HG03066 (cell line): ENCODE measurements at regions not wholly inside any gene's neighbourhood (a gene's known extent, or its start where the extent isn't known, plus 50 kb on each side); places are given as distances from the start of the nearest gene placed in this dataset.

Source experiments
- ATAC-seq: cut with Tn5 transposase; IDR thresholded peaks from one replicate; pipeline ENCODE4 v1.9.1; 2021; ENCODE audit warnings: low read depth; ENCODE audit not compliant: unreplicated experiment

DNA sequence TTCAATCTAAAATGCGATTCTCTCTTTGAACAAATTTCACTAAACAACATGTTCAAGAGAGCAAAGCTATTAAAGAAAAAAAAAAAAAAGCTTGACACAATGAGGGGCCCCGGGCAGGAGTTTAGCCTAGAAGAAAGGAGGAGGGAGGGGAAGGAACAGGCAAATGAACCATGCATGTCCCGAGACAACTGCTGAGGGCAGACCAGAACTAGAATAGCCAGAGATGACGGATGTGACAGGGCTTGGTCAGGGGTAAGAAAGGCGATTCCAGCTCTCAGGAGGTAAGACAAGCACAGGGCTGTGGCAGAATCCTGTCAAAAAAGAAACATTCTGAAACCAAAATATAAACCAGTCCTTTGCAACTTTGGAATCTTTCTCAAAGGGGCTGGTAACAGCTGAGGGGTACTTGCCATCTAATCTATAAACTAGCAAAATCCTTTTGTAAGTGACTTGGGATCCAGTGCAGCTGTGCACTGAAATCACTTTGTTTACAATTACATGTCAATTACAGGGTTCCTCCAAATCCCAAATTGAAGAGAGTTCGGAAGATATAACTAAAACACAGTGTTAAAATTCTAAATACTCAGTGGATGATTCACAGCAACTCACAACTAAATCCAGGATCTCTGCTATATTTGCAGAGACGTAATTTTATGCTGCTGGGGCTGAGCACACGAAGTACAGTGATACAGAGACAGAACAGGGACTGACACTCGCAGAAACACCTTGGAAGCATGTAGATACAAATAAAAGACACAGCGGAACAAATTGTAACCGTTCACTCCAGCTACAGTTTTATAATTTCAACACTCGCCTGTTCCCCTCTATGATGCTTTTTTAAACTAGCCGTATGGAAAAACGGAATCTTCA, 567.4 kb upstream of the ZFHX3 start:
- ATAC-seq = no peak

DNA sequence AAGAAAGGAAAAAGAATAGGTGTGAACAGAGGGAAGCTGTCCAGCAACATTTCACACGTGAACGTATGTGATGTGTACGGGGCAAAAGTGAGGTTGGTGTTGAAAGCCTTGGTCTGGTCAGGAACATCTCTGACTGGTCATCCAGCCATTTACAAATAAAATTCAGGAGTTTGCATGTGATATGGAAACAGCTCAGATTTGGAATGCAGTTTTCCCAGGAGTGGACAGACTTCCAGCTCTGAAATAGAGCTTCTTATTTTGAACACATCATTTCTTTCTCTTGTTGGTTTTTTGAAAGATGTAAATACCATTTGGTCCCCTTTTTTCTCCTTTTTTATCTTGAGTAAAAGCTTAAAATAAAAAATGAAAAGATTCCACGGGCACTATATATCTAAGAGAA, 566.2 kb upstream of the ZFHX3 start:
- ATAC-seq = no peak

DNA sequence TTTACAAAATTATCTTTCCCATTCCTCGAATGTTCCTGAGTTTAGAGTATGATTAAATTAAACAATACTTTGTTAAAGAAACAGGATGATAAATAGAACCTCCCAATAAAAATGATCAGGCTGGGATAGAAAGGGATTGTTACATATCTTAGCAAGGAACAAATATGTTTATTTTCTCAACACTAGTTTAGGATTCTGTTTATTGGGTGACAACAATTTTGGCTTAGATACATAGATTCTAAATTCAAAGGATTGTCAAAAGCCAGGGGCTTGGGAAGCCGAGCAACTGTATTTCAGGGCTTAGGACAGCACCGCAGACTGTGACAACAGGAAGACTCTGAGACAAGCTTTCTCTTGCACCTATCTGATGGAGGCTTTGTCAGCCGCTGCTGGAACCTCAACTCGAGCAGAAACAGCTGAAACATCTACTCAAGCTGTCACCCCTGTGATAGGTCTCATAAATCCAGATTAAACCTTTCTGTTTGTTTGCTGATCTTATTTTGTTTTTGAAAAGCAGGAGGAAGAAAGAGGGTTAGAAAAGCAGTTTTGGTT, 562.8 kb upstream of the ZFHX3 start:
- ATAC-seq = no peak

DNA sequence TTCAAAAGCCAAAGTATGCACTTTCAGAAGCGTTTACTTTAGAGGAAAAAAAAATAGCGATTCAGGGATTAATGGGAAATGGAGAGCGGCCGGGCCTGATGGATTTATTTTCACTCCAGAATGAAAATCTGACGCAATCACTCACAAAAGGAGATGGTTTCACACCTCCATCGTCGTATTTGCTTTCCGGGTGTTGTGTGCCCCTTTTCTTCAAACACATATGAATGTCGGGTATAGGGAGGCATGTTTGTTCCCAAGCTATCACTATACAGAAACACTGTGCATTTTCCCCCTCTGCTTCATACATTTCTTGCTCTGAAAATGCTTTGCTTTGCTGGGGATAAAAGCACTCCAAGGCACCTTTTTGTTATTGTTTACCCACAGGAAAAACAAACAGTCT, 562.2 kb upstream of the ZFHX3 start:
- no peak for ATAC-seq

DNA sequence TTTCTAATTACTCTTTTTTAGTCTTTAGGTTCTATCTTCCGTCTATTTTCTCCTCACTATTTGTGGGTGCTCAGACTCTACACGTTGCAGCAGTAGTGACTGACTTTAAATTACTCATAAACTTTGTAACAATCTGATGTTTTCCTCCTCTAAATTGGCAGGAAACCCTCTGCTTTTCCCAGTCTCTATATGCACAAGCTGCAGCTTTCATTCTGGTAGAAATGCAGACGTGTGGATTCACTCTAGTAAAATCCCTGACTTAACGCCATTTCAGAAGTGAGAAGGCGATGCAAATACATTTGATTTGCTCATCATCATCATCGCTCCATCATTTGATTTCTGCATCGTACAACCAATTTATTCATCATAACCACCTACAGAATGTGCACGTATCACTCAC, 561.0 kb upstream of the ZFHX3 start:
- ATAC-seq = no peak

DNA sequence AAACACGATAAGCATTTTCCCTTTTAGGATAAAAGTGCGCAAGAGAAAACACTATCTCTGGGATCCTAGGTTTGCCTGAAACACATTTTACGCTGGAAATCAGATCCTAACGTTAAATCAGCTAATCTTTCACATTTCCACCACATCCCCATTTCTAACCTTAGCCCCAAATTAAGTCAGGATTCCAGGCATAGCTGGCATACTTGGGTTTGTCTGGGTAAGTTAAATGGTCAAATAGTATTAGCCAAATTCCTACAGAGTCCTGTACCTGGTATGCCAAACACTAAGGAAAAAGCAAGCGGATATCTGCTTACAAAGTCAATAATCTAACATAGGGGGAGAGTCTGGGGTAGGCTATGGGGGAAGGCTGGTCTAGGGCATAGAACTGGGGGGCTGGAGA, 557.4 kb upstream of the ZFHX3 start:
- ATAC-seq = no peak

DNA sequence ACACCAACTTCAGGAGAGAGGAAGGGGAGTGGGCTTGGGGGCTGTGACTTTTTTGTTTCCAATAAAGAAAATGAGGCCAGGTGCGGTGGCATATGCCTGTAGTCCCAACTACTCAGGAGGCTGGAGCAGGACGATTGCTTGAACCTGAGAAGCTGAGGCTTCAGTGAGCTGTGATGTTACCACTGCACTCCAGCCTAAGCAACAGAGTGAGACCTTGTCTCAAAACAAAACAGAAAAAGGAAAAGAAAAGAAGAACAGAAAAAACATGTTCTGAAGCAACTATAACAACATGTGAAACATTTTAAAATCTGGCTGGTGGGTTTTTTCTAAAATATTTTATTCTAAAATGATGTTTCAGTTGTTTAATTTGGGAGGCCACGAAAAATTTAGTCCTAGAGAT, 554.0 kb upstream of the ZFHX3 start:
- ATAC-seq = no peak

DNA sequence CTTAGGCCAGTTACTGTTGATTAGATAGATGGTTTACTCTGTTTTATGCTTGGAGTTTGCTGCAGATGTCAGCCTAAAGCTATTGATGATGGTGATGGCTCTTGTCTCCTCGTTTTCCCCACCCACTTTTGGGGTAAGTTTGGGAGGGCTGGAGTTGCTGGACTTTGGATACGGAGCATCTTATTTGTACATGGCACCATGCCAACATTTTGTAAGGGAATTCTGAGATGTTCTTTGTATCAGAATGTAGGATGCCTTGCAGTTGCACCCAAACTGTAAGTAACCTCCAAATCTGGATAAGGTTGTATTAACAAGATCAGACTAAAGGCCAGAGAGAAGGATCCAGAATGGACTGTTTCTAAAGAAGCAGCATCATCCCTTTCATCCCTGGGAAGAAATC, 551.9 kb upstream of the ZFHX3 start:
- ATAC-seq = no peak

DNA sequence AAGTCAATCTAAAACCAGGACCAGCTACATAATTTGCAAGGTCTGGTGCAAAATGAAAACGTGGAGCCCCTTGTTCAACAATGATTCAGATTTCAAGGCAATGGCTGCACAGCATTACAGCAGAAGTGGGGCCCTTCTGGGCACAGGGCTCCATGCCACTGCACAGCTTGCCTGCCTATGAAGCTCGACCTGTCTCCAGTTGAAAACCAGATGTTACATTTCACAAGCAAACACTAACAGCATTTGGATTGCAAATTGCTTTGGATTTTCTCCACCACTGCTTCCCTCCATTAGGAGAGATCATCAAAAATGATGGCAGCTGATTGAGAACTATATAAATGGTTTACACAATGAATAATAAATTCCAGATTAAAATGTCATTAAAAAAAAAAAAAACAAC, 551.4 kb upstream of the ZFHX3 start:
- no peak for ATAC-seq

DNA sequence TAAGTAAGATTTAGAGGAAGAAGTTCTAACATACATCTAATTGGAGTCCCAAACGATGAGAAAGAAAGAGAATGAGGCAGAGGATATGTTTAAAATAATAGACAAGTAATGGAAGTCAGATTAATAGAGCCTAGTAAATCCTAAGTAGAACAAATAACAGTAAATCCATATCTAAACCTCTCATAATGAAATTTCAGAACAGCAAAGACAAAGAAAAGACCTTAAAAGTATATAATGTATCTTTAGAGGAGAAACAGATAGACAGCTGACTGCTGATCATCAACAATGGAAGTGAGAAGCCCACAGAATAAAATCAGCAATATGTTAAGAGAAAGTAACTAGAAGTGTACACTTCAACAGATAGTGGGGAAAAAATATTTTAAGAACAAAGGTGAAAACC, 536.2 kb upstream of the ZFHX3 start:
- no peak for ATAC-seq

DNA sequence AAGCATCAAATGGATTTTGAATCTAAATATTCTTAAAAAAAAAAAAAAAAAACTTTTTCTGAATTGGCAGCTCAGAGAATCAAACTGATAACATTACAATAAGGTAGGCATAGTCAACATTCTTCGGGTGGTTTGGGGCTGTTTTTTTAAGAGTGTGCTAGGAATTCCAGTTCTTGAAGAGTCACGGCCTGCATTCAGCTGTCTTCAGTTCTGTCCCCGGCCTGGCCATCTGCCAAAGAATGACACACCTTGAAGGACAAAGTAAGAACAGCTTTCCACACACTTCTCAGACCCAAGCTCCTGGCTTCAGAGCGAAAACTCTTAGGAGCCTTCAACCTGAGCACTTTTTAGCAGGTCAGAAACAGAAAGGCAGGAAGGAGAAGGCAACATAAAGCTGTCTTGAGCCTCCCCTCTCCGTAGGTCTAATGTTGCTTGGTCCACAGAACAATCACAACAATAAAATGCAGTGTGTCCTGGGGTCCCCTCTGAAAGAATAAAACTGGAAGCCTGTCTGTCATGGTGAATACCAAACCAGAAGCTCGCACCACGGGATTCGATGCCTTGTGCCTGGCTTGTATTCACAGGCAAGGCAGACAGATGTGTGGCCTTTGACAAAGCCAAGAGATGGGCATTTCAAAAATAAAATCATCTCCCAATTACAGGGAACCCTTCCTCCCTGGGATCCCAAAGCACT, 524.4 kb upstream of the ZFHX3 start:
- no peak for ATAC-seq

DNA sequence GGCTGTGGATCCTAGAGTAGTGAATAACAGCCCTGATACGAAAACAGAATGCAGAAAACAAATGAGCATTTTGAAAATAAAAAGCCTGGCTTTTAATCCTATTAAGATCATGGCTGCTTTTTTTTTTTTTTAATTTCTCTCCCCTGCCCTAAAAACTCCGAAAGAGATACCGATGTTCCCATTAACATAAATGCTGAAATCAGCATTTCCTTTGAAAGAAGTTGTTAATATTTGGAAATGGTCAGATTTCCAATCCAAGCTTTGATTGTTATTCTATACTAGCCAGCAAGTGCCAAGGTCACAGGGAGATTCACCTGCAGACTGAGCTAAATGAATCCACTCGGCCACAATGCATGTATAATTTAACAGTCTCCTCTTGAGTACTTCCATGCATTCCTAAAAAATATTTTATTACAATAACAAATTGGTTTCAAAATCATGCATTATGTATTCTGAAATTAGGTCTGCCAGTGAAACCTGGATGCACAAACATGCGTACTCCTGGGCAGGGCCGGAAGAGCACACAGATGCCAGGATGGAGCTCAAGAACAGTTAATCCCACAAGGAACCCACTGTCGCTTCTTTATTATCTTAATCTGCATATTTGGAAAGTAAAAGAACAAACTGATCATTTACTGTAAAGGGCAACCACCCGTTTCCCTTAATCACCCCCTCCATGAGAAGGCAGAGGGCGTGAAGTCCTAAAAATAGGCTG, 521.5 kb upstream of the ZFHX3 start:
- ATAC-seq = no peak

DNA sequence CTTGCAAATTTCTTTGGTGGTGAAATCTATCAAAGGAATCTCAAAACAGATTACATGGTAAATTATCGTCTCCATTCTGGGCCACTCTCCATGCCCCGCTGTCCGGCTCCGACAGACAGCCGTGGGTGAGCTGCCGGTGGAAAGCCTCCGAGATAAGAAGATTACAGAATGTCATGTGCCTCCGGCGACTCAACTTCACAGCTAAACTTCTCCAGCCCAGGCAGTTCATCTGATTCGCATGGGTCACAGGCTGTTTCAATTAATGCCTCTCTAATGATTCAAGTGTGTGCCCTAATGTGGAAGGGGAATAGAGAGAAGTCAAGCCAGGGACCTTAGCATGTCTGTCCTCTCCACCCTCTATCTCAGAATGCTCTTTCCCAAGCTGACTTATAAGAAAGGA, 520.8 kb upstream of the ZFHX3 start:
- ATAC-seq = no peak

DNA sequence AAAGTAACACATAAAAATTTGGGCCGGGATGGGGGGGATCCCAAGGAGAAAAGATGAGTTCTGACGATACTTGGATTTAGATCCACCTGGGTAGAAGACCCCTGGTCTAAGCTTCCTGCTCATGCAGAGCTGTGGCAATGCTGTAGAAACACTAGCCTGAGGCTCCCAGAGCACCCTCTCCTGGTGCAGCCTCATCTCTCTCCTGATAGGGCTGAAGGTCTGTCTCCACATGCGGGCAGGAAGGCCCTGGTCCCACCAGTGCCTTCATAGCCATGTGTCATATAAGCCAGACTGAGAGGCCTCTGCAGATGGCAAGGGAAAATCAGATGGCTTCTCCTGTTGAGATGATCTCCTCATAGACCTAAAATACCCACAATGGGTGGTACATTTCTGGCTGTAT, 518.0 kb upstream of the ZFHX3 start:
- no peak for ATAC-seq

DNA sequence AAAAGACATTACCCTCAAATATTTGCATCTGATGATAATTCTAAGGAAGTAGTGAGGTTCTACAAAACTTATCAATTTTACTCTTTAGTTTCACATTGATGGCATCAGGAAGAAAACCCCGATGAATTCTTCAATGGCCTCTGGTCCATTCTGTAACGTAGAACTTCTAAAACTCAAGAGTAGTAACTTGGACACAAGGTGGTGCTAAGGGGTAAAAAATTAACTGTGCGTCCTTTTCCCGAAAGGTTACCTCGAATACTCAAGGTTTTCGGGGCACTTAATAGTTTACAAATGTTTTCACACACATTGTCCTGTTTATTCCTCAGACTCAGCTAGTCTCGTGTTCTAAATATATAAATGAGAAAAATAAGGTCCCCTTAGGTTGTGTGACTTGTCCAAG, 517.3 kb upstream of the ZFHX3 start:
- no peak for ATAC-seq

DNA sequence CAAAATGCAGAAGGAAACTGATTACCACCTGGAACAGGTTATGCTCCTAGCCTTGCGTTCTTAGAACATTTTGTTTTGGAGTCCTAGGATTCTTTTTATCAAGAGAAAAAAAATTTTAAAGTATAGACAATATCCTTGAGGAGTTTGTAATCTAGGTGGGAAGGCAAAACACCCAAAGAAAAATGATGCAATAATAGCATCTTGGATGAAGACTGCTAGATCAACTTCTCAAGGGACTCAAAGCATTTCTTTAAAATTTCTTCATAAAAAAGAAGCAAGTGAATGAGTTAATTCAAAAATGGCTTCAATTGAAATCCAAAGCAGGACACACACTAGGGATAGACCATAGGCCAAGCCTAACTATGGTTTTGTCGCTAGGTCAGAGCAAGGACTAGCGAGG, 515.8 kb upstream of the ZFHX3 start:
- ATAC-seq = no peak

DNA sequence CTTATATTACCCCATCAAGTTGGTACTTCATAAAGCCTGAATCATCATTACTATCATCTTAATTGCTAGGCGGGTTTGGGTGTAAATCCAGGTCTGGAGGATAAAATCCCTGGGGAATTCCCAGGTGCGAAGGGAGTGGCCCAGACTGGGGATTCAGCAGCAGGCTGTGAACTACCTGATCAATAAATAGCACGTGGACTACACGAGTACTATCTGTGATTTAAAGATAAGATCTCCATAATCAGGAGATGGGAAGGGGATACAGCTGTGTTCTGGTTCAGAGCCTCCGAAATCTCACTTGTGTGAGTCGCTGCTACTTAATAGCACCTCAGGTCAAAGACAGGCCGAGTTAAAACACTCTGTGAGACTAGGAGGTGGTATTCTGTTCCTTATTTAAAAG, 512.6 kb upstream of the ZFHX3 start:
- ATAC-seq = no peak

DNA sequence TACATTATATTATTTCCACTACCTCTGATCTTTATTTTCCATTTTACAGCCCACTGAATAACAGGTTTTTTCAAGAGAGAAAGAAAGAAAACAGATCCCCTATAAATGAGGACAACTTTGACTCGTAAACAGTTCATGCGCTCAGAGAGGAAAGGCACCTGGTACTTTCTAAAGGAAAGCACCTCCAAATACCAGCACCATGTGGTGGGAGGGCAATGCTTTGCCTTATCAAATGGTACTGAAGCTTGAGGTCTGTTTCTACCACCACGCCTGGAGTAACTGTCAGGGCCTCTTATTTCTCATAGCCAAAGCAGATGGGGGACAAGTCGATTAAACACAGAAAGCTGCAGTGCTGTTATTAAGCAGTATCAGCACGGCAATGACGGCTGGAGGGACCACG, 510.3 kb upstream of the ZFHX3 start:
- no peak for ATAC-seq

DNA sequence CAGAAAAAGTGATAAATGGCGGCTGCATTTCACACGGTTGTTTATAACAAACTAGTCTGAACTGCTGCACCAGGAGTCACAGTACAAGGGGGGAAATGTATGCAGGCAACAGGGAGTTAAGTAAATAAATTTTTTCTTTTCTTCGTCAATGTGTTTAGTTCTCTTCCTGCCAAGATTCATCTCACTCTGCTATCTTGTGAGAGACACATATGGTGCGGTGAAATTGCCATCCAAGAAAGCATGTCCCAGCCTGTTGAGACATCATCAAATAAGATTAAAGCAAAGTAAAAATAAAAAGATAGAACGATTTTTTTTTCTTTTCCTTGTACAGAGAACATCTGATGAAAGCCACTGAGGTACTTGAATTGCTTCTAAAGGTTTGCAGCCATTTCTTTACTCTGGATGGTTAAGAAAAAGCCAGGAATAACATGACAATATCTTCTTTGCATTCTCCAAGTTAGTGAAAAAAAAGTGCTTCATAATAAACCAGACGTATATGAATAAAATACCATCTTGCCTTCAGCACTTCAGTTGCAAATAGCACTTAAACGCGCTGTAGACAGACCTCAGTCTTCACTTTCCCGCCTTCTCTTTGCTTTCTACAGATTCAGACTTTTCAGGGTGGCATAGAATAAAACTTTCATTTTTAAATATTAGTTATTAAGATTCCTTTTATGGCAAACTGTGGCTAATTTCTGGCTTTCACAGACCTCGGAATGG, 506.2 kb upstream of the ZFHX3 start:
- no peak for ATAC-seq

DNA sequence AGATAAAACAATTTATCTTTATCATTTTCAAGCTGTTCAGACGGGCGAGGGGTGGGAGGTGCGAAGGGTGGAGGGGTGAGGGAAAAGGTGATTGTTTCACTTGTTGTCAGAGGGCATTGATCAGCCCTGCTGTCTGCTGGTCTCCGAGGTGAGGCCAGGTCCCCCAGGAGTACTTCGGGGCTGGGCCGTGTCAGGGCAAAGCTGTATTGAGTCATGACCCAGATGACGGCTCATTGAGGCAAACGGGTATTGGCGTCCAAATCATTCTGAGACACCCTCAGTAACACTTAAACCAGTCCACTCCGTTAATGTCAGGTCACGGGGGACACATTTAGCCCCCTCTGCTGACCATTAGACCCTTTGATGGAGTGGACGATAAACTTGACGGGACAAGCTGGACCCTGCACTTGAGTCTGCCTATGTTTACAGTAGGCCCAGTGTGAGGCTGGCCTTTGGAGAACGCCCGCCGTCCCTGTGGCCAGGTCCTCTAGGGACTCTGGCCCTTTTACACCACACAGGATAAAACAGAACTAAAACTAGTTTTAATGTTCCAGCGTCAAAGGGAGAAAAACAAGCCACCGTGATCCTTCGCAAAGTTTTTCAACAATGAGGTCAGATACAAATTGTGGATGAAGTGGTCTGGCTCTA, 502.2 kb upstream of the ZFHX3 start:
- ATAC-seq = no peak
